ENCODE measurements at regions not wholly inside any gene's neighbourhood (a gene's known extent, or its start where the extent isn't known, plus 50 kb on each side); places are given as distances from the start of the nearest gene placed in this dataset.

- Histone ChIP-seq H4K91ac (replicated peaks; ENCODE audit: insufficient read length, low read length) (no peak overlapping the region), H3K79me1 (ENCODE audit: low read depth, low read length) (no peaks in the 10 kb centered on the region), H2BK15ac (ENCODE audit: low read length) (no peak overlapping the region), H3K23ac (ENCODE audit: insufficient read length) (no peak overlapping the region), H3K18ac (ENCODE audit: extremely low read depth, low read length) (no peak overlapping the region), H3K4me2 (ENCODE audit: insufficient read depth in 1 of 2, low read depth in 2 of 2, low read length in 2 of 2) (no peak overlapping the region), H2BK120ac (replicated peaks; ENCODE audit: low read depth, low read length) (no peak overlapping the region), H4K8ac (ENCODE audit: extremely low read depth, insufficient read depth, low read length) (no peak overlapping the region), H2AFZ (ENCODE audit: low read length) (no peak overlapping the region), H4K5ac (ENCODE audit: insufficient read length, low read depth, low read length) (no peak overlapping the region), H3K79me2 (ENCODE audit: control insufficient read depth in 1 of 2, insufficient read depth in 2 of 2, low read length in 2 of 2) (no peaks in the 10 kb centered on the region), H3K9me3 (ENCODE audit: insufficient read depth in 2 of 2, low read depth in 1 of 2, low read length in 1 of 2) (no peaks in the 10 kb centered on the region), H4K20me1 (replicated peaks in 1 of 2; ENCODE audit: control insufficient read depth in 1 of 2, insufficient read depth in 2 of 2, low read length in 2 of 2) (no peaks in the 10 kb centered on the region), H3K27me3 (replicated peaks in 1 of 4; ENCODE audit: control insufficient read depth in 3 of 4, extremely low read depth in 1 of 4, insufficient read depth in 3 of 4, low read length in 3 of 4) (no peaks in the 10 kb centered on the region), H2BK5ac (ENCODE audit: low read depth, low read length) (no peak overlapping the region), H3K4ac (replicated peaks; ENCODE audit: insufficient read length, low read depth, low read length) (no peak overlapping the region), H3K4me1 (replicated peaks in 1 of 4; ENCODE audit: control insufficient read depth in 3 of 4, insufficient read depth in 4 of 4, low read length in 3 of 4) (no peaks in the 10 kb centered on the region), H3K14ac (ENCODE audit: insufficient read length) (no peak overlapping the region), H3K36me3 (ENCODE audit: control insufficient read depth in 2 of 4, insufficient read depth in 4 of 4, low read length in 3 of 4) (no peaks in the 10 kb centered on the region), H3K23me2 (ENCODE audit: low read depth, low read length) (no peaks in the 10 kb centered on the region), H2BK12ac (ENCODE audit: low read depth, low read length) (no peak overlapping the region), H3K4me3 (ENCODE audit: extremely low read depth in 1 of 4, insufficient read depth in 2 of 4, low read depth in 3 of 4, low read length in 4 of 4) (no peak overlapping the region), H2AK5ac (ENCODE audit: low read depth, low read length) (no peak overlapping the region), H3K27ac (ENCODE audit: low read depth, low read length) (no peak overlapping the region), H2BK20ac (ENCODE audit: low read length) (no peak overlapping the region), H3K56ac (replicated peaks; ENCODE audit: insufficient read length, low read depth, low read length) (no peak overlapping the region), H3K9ac (replicated peaks in 1 of 4; ENCODE audit: extremely low read depth in 1 of 4, low read depth in 3 of 4, low read length in 3 of 4) (no peak overlapping the region)
- DNase-seq (ENCODE audit: low read depth in 1 of 2, low spot score in 2 of 2) (no peak), FAIRE-seq (no peak)
- no peak for TF ChIP-seq CBX8 (IDR thresholded peaks at IDR 0.05; ENCODE audit: borderline replicate concordance, low read depth, low read length)
- no peak for TF ChIP-seq KDM1A (IDR thresholded peaks at IDR 0.05; ENCODE audit: borderline replicate concordance, low read length)
- TF ChIP-seq SAP30 (IDR thresholded peaks at IDR 0.05; ENCODE audit: insufficient read depth, insufficient replicate concordance, low read length), result no peak
- no peak for TF ChIP-seq CHD1 (IDR thresholded peaks at IDR 0.05; ENCODE audit: low read depth, low read length)
- no peak for TF ChIP-seq RNF2 (IDR thresholded peaks at IDR 0.05; ENCODE audit: borderline replicate concordance, low read depth, low read length, missing control alignments, poor library complexity, severe bottlenecking)
- no peak for TF ChIP-seq BACH1 (IDR thresholded peaks at IDR 0.05; ENCODE audit: low read length)
- CTCF ChIA-PET (ENCODE audit: partially characterized antibody), result no interaction called here
- WGBS, 2 experiments (ENCODE audit: extremely low coverage in 1 of 2, insufficient coverage in 1 of 2, insufficient read length in 1 of 2, insufficient replicate concordance in 2 of 2, low coverage in 1 of 2, low lambda C conversion rate in 2 of 2, missing lambda C conversion rate in 1 of 2), result 83% methylated on average over 1 of the region's 3 CpGs; no CpG with 5 or more reads in 1 of the 2 experiments
- POLR2A ChIA-PET (ENCODE audit: partially characterized antibody), result no interaction called here
Measured at GRCh38 chrX:81537723-81538122, 335.8 kb downstream of the SH3BGRL start.

Measured in H1 (cell line).